ENCODE measurements at regions not wholly inside any gene's neighbourhood (a gene's known extent, or its start where the extent isn't known, plus 50 kb on each side); places are given as distances from the start of the nearest gene placed in this dataset.

DNA sequence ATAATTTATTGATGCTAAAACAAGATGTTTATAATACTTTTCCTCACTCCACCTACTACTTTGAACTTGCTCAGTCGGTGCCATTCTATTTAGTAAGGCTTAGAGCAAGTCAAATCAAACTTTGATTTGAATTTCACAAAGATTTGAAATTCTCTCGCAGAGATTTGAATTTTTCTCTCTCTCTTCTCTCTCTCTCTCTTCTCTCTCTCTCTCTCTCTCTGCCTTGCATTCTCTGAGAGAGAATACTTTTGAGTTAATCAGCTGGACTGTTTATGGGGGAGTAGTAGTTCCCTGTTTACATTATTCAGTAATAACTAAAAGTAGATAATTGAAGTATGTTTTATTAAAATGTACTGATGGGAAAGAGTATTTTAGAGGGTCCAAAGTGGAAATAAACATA, 488.5 kb upstream of the ANKRD30A start:
- Histone ChIP-seq H4K5ac (ENCODE audit: insufficient read length, low read depth, low read length) (no peak overlapping the region), H3K23ac (ENCODE audit: insufficient read length) (no peak overlapping the region), H3K23me2 (ENCODE audit: low read depth, low read length) (no peaks in the 10 kb centered on the region; the same call in 1 of the 2 replicates), H2AK5ac (ENCODE audit: low read depth, low read length) (no peak overlapping the region), H3K27me3 (replicated peaks in 1 of 4; ENCODE audit: control insufficient read depth in 3 of 4, extremely low read depth in 1 of 4, insufficient read depth in 3 of 4, low read length in 3 of 4) (no peaks in the 10 kb centered on the region), H4K20me1 (replicated peaks in 1 of 2; ENCODE audit: control insufficient read depth in 1 of 2, insufficient read depth in 2 of 2, low read length in 2 of 2) (no peaks in the 10 kb centered on the region), H2BK5ac (ENCODE audit: low read depth, low read length) (no peak overlapping the region), H3K4me2 (ENCODE audit: insufficient read depth in 1 of 2, low read depth in 2 of 2, low read length in 2 of 2) (no peak overlapping the region), H3K14ac (ENCODE audit: insufficient read length) (no peak overlapping the region), H3K36me3 (ENCODE audit: control insufficient read depth in 2 of 4, insufficient read depth in 4 of 4, low read length in 3 of 4) (no peaks in the 10 kb centered on the region), H3K9ac (replicated peaks in 1 of 4; ENCODE audit: extremely low read depth in 1 of 4, low read depth in 3 of 4, low read length in 3 of 4) (no peak overlapping the region), H2BK15ac (ENCODE audit: low read length) (no peak overlapping the region), H2BK120ac (replicated peaks; ENCODE audit: low read depth, low read length) (no peak overlapping the region), H3K27ac (ENCODE audit: low read depth, low read length) (no peak overlapping the region), H3K56ac (replicated peaks; ENCODE audit: insufficient read length, low read depth, low read length) (no peak overlapping the region), H2BK20ac (ENCODE audit: low read length) (no peak overlapping the region), H3K79me2 (ENCODE audit: control insufficient read depth in 1 of 2, insufficient read depth in 2 of 2, low read length in 2 of 2) (no peaks in the 10 kb centered on the region), H3K18ac (ENCODE audit: extremely low read depth, low read length) (no peak overlapping the region), H2BK12ac (ENCODE audit: low read depth, low read length) (no peak overlapping the region), H3K4me3 (ENCODE audit: extremely low read depth in 1 of 4, insufficient read depth in 2 of 4, low read depth in 3 of 4, low read length in 4 of 4) (no peak overlapping the region), H2AFZ (ENCODE audit: low read length) (no peak overlapping the region), H4K91ac (replicated peaks; ENCODE audit: insufficient read length, low read length) (no peak overlapping the region), H3K9me3 (ENCODE audit: insufficient read depth in 2 of 2, low read depth in 1 of 2, low read length in 1 of 2) (no peaks in the 10 kb centered on the region), H4K8ac (ENCODE audit: extremely low read depth, insufficient read depth, low read length) (no peak overlapping the region), H3K79me1 (ENCODE audit: low read depth, low read length) (no peaks in the 10 kb centered on the region), H3K4me1 (replicated peaks in 1 of 4; ENCODE audit: control insufficient read depth in 3 of 4, insufficient read depth in 4 of 4, low read length in 3 of 4) (no peaks in the 10 kb centered on the region), H3K4ac (replicated peaks; ENCODE audit: insufficient read length, low read depth, low read length) (no peak overlapping the region)
- POLR2A ChIA-PET (ENCODE audit: partially characterized antibody): no interaction called here
- CTCF ChIA-PET (ENCODE audit: partially characterized antibody): interaction anchor here (1.0 kb wide), 1 partner anchor 27 kb away, joined by 4 read pairs; no protein-coding TSS in a partner anchor
- WGBS, 2 experiments (ENCODE audit: extremely low coverage in 1 of 2, insufficient coverage in 1 of 2, insufficient read length in 1 of 2, insufficient replicate concordance in 2 of 2, low coverage in 1 of 2, low lambda C conversion rate in 2 of 2, missing lambda C conversion rate in 1 of 2): 87% methylated on average over 2 of the region's 2 CpGs; no CpG with 5 or more reads in 1 of the 2 experiments
- DNase-seq (ENCODE audit: low read depth in 1 of 2, low spot score in 2 of 2): no peak
- FAIRE-seq: no peak
- TF ChIP-seq CTBP2 (IDR thresholded peaks at IDR 0.05; ENCODE audit: borderline replicate concordance, insufficient read depth, insufficient read length, low read length): no peak
- no peak for TF ChIP-seq RNF2 (IDR thresholded peaks at IDR 0.05; ENCODE audit: borderline replicate concordance, low read depth, low read length, missing control alignments, poor library complexity, severe bottlenecking)
- TF ChIP-seq KDM1A (IDR thresholded peaks at IDR 0.05; ENCODE audit: borderline replicate concordance, low read length): no peak
- no peak for TF ChIP-seq CBX8 (IDR thresholded peaks at IDR 0.05; ENCODE audit: borderline replicate concordance, low read depth, low read length)
- no peak for TF ChIP-seq JUN (IDR thresholded peaks at IDR 0.05; ENCODE audit: low read depth, low read length)
